SK-N-SH (cell line): ENCODE measurements at regions not wholly inside any gene's neighbourhood (a gene's known extent, or its start where the extent isn't known, plus 50 kb on each side); places are given as distances from the start of the nearest gene placed in this dataset.

ENCODE experiments used
- CTCF ChIA-PET: fragments of 300-600, 350-600 bp; formaldehyde crosslinking; extraction: SDS; loops from one replicate; lab custom pipeline; 2021; lab: Yijun Ruan, JAX
- POLR2A ChIA-PET: fragments of 350-600 bp; sonication (Branson Sonifier 250); formaldehyde crosslinking; extraction: SDS; loops from one replicate; lab custom pipeline; 2020; ENCODE audit warnings: antibody characterized with exemption, inconsistent platforms; lab: Yijun Ruan, JAX
- DNase-seq: peaks from one replicate; pipeline ENCODE4 v3.0.0; 2012
- H2AFZ ChIP-seq: fragments of 200-600 bp; sonication (generic); 2 replicates; pipeline ENCODE4 v1.8.1; 2016; ENCODE audit warnings: antibody characterized with exemption, mild to moderate bottlenecking, low read depth
- H3F3A ChIP-seq: fragments of 200-600 bp; sonication (generic); replicated peaks from 2 replicates; pipeline ENCODE3; 2016; ENCODE audit warnings: antibody characterized with exemption, mild to moderate bottlenecking; ENCODE audit not compliant: insufficient read depth
- H3K27ac ChIP-seq, 2 experiments: fragments of 200-500 bp in 1 of 2; fragments of 200-600 bp in 1 of 2; sonication (Bioruptor generic) in 1 of 2; sonication (generic), shearing (Covaris generic) in 1 of 2; 2 replicates each; pipeline versions ENCODE4 v1.5.1 to v1.6.1; 2014 to 2016; ENCODE audit warnings: low read depth in 2 of 2, inconsistent platforms in 1 of 2, low read length in 1 of 2, mild to moderate bottlenecking in 1 of 2, mixed read lengths in 1 of 2
- H3K27me3 ChIP-seq: fragments of 200-600 bp; sonication (generic), shearing (Covaris generic); 2 replicates; pipeline ENCODE4 v1.6.1; 2016; ENCODE audit warnings: mixed run types; ENCODE audit not compliant: insufficient read depth
- H3K36me3 ChIP-seq, 2 experiments: fragments of 200-500 bp in 1 of 2; fragments of 200-600 bp in 1 of 2; sonication (Bioruptor generic) in 1 of 2; sonication (generic) in 1 of 2; replicated peaks in 1 of 2; 2 replicates each; pipeline versions ENCODE3 to v1.5.1; 2014 to 2016; ENCODE audit warnings: low read length in 1 of 2, mild to moderate bottlenecking in 1 of 2; ENCODE audit not compliant: insufficient read depth in 2 of 2, control insufficient read depth in 1 of 2
- H3K4me1 ChIP-seq, 2 experiments: fragments of 200-500 bp in 1 of 2; fragments of 200-600 bp in 1 of 2; sonication (Bioruptor generic) in 1 of 2; sonication (generic), shearing (Covaris generic) in 1 of 2; 2 replicates each; pipeline versions ENCODE4 v1.5.1 to v1.6.1; 2014 to 2016; ENCODE audit warnings: low read depth in 1 of 2, low read length in 1 of 2, mixed run types in 1 of 2; ENCODE audit not compliant: insufficient read depth in 2 of 2, control insufficient read depth in 1 of 2
- H3K4me2 ChIP-seq: fragments of 200-600 bp; sonication (generic), shearing (Covaris generic); 2 replicates; pipeline ENCODE4 v1.6.1; 2017; ENCODE audit warnings: mixed run types
- H3K4me3 ChIP-seq, 2 experiments: fragments of 200-500 bp in 1 of 2; fragments of 200-600 bp in 1 of 2; sonication (Bioruptor generic) in 1 of 2; sonication (generic), shearing (Covaris generic) in 1 of 2; 2 replicates each; pipeline versions ENCODE4 v1.5.1 to v1.8.1; 2014 to 2016; ENCODE audit warnings: low read depth in 2 of 2, inconsistent platforms in 1 of 2, low read length in 1 of 2, mild to moderate bottlenecking in 1 of 2, mixed read lengths in 1 of 2, moderate library complexity in 1 of 2
- H3K79me2 ChIP-seq: fragments of 200-600 bp; sonication (generic); 2 replicates; pipeline ENCODE4 v1.8.1; 2017; ENCODE audit warnings: mild to moderate bottlenecking; ENCODE audit not compliant: insufficient read depth
- H3K9ac ChIP-seq: fragments of 200-600 bp; sonication (generic); 2 replicates; pipeline ENCODE4 v1.6.1; 2017; ENCODE audit warnings: mixed run types
- H3K9me2 ChIP-seq: fragments of 200-600 bp; sonication (generic); 2 replicates; pipeline ENCODE4 v1.6.1; 2017; ENCODE audit warnings: mixed run types
- H3K9me3 ChIP-seq: fragments of 200-600 bp; sonication (generic); 2 replicates; pipeline ENCODE4 v1.6.1; 2017; ENCODE audit warnings: mixed run types, mild to moderate bottlenecking, moderate library complexity
- H4K20me1 ChIP-seq: fragments of 200-600 bp; sonication (generic); 2 replicates; pipeline ENCODE4 v1.6.1; 2017; ENCODE audit warnings: mild to moderate bottlenecking, mixed run types; ENCODE audit not compliant: insufficient read depth
- ELF1 ChIP-seq: IDR thresholded peaks from 2 replicates; pipeline ENCODE4 v1.4.0; 2012
- EP300 ChIP-seq, 2 experiments: IDR thresholded peaks; 2 replicates each; pipeline versions ENCODE4 v1.4.0 to v1.6.1; 2012; ENCODE audit warnings: borderline replicate concordance in 1 of 2, low read depth in 1 of 2, low read length in 1 of 2
- EZH2phosphoT487 ChIP-seq: fragments of 200-600 bp; sonication (generic); IDR thresholded peaks from 2 replicates; pipeline ENCODE4 v1.6.1; 2017; ENCODE audit warnings: low read depth, mixed run types, mild to moderate bottlenecking, antibody characterized with exemption, moderate library complexity, borderline replicate concordance
- FOXM1 ChIP-seq: IDR thresholded peaks from 2 replicates; pipeline ENCODE4 v1.4.0; 2012; ENCODE audit warnings: low read depth, mild to moderate bottlenecking
- GABPA ChIP-seq: IDR thresholded peaks from 2 replicates; pipeline ENCODE4 v1.4.0; 2012; ENCODE audit warnings: low read depth, mild to moderate bottlenecking
- GATA2 ChIP-seq: sonication (generic); formaldehyde crosslinking; IDR thresholded peaks from 2 replicates; pipeline ENCODE4 v1.5.0; 2020; ENCODE audit warnings: mild to moderate bottlenecking, missing genetic modification reagents
- IRF3 ChIP-seq: fragments of 150-350 bp; IDR thresholded peaks from 2 replicates; pipeline ENCODE4 v1.6.1; 2016; ENCODE audit warnings: mild to moderate bottlenecking, low read depth, low read length
- JUND ChIP-seq: IDR thresholded peaks from 2 replicates; pipeline ENCODE4 v1.4.0; 2012
- MAX ChIP-seq: IDR thresholded peaks from 2 replicates; pipeline ENCODE4 v1.4.0; 2012; ENCODE audit warnings: low read depth
- MXI1 ChIP-seq: IDR thresholded peaks from 2 replicates; pipeline ENCODE4 v1.6.1; 2012; ENCODE audit warnings: mild to moderate bottlenecking, low read depth, low read length, improper control_type of control experiment
- PBX3 ChIP-seq: IDR thresholded peaks from 2 replicates; pipeline ENCODE4; 2012
- POLR2AphosphoS5 ChIP-seq: IDR thresholded peaks from 2 replicates; pipeline ENCODE4 v1.6.1; 2012; ENCODE audit warnings: low read depth, low read length
- RCOR1 ChIP-seq: fragments of 150-350 bp; IDR thresholded peaks from 2 replicates; pipeline ENCODE4 v1.6.1; 2017; ENCODE audit warnings: antibody characterized with exemption, low read length
- REST ChIP-seq: IDR thresholded peaks from 2 replicates; pipeline ENCODE4 v1.6.1; 2012; ENCODE audit warnings: mild to moderate bottlenecking, low read depth, low read length, moderate library complexity
- SIN3A ChIP-seq: IDR thresholded peaks from 2 replicates; pipeline ENCODE4 v1.6.1; 2012; ENCODE audit warnings: low read depth, mild to moderate bottlenecking, low read length, moderate library complexity, borderline replicate concordance
- TCF12 ChIP-seq: IDR thresholded peaks from 2 replicates; pipeline ENCODE4 v1.4.0; 2012
- TEAD4 ChIP-seq: IDR thresholded peaks from 2 replicates; pipeline ENCODE4 v1.4.0; 2012; ENCODE audit warnings: mild to moderate bottlenecking, borderline replicate concordance; ENCODE audit not compliant: insufficient read depth
- YY1 ChIP-seq: IDR thresholded peaks from 2 replicates; pipeline ENCODE4 v1.4.0; 2012; ENCODE audit warnings: low read depth, mild to moderate bottlenecking
- TF ChIP-seq, protein P1 (sequence below): fragments of 200-600 bp; sonication (generic); IDR thresholded peaks from 2 replicates; pipeline ENCODE4 v1.6.1; 2017; ENCODE audit warnings: antibody characterized with exemption, mild to moderate bottlenecking, moderate library complexity
- TF ChIP-seq, protein P2 (sequence below): fragments of 150-350 bp; IDR thresholded peaks from 2 replicates; pipeline ENCODE4 v1.6.1; 2017; ENCODE audit warnings: antibody characterized with exemption, low read length, low read depth, borderline replicate concordance

DNA sequence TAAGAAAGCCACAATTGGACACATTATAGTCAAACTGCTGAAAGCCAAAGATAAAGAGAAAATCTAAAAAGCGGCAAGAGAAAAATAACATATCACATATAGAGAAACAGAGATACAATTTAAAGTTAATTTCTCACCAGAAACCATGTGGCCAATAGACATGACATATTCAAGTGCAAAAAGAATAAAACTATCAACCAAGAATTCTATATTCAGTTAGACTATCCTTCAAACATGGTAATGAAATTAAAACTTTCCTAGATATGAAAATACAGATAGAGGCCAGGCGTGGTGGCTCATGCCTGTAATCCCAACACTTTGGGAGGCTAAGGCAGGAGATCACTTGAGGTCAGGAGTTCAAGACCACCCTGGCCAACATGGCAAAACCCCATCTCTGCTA lies 129.1 kb upstream of the RNF32 start (continued):
- TF ChIP-seq TEAD4 (no peak), JUND (no peak)

- Histone ChIP-seq H4K20me1 (no peaks in the 10 kb centered on the region), H3F3A (no peaks in the 10 kb centered on the region), H3K27me3 (no peaks in the 10 kb centered on the region), H3K9me2 (no peaks in the 10 kb centered on the region), H3K4me3 (no peak overlapping the region), H3K9me3 (no peaks in the 10 kb centered on the region), H2AFZ (no peak overlapping the region), H3K36me3 (no peaks in the 10 kb centered on the region), H3K27ac (no peak overlapping the region), H3K79me2 (no peaks in the 10 kb centered on the region), H3K9ac (no peak overlapping the region), H3K4me1 (no peaks in the 10 kb centered on the region), H3K4me2 (no peak overlapping the region)
- no peak for DNase-seq
- CTCF ChIA-PET = interaction anchor here (0.6 kb wide), 1 partner anchor 225 kb away, joined by 3 read pairs; no protein-coding TSS in a partner anchor
- TF ChIP-seq RCOR1 (no peak), EZH2phosphoT487 (no peak), SIN3A (no peak), FOXM1 (no peak), MXI1 (no peak), GATA2 (CRISPR knock-in tag) (no peak), ELF1 (no peak), POLR2AphosphoS5 (no peak), EP300 (IDR thresholded peaks at IDR 0.05; ENCODE audit: borderline replicate concordance in 1 of 2, low read depth in 1 of 2, low read length in 1 of 2) (no peak), IRF3 (no peak), GABPA (no peak), JUND (no peak), PBX3 (no peak), REST (no peak), TCF12 (no peak), YY1 (no peak), MAX (no peak)
- TF ChIP-seq, protein P1, sequence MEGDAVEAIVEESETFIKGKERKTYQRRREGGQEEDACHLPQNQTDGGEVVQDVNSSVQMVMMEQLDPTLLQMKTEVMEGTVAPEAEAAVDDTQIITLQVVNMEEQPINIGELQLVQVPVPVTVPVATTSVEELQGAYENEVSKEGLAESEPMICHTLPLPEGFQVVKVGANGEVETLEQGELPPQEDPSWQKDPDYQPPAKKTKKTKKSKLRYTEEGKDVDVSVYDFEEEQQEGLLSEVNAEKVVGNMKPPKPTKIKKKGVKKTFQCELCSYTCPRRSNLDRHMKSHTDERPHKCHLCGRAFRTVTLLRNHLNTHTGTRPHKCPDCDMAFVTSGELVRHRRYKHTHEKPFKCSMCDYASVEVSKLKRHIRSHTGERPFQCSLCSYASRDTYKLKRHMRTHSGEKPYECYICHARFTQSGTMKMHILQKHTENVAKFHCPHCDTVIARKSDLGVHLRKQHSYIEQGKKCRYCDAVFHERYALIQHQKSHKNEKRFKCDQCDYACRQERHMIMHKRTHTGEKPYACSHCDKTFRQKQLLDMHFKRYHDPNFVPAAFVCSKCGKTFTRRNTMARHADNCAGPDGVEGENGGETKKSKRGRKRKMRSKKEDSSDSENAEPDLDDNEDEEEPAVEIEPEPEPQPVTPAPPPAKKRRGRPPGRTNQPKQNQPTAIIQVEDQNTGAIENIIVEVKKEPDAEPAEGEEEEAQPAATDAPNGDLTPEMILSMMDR = no peak
- TF ChIP-seq, protein P2, sequence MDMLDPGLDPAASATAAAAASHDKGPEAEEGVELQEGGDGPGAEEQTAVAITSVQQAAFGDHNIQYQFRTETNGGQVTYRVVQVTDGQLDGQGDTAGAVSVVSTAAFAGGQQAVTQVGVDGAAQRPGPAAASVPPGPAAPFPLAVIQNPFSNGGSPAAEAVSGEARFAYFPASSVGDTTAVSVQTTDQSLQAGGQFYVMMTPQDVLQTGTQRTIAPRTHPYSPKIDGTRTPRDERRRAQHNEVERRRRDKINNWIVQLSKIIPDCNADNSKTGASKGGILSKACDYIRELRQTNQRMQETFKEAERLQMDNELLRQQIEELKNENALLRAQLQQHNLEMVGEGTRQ = no peak
- POLR2A ChIA-PET = no interaction called here
Measured at GRCh38 chr7:156510966-156511365, 129.6 kb upstream of the RNF32 start.
